Activated CD8-positive, alpha-beta memory T cell treated with anti-CD3 and anti-CD28 coated beads for 24 hours (primary cell): ENCODE measurements at regions not wholly inside any gene's neighbourhood (a gene's known extent, or its start where the extent isn't known, plus 50 kb on each side); places are given as distances from the start of the nearest gene placed in this dataset.

Experiments used
- DNase-seq: peaks from one replicate; pipeline ENCODE4 v3.0.0-alpha.2; 2020

DNA sequence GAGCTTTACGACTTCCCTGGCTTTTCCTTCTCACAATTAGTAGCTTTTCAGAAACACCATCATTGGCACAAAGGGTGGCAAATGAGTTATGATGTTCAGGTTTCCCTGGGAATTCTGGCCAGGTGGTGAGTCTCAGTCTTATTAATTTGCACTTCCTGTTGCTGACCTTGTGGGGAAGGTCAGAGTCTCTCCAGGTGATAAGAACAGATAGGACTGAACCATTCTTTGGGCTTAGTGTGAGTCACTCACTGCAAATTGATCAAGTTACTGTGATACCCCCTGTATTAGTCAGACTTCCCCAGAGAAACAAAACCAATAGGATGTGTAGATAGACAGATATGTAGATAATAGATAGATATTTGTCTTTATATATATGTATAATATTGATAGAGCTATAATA, 53.8 kb upstream of the RANBP3L start:
- DNase-seq, result no peak

DNA sequence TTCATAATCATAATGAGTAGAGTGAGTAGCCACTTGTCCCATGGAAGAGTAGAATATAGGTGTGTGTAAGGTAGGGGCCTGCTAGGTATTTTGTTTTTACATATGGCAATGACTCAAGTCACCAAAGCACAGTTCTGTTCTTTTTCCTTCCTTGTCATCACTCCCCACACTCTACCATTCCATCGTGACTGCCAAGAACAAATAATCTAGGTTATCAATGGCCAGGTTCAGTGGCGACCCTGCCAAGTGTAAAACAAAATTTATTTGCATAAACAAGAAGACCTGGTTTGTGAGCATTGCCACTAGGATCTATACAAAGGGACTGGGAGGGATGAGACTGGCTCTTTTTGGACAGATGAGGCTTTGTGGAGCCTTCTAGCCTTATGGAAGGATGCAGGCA, 55.2 kb upstream of the RANBP3L start:
- DNase-seq, result no peak

- no peak for DNase-seq
Measured at GRCh38 chr5:36357391-36357975, 55.8 kb upstream of the RANBP3L start.

DNA sequence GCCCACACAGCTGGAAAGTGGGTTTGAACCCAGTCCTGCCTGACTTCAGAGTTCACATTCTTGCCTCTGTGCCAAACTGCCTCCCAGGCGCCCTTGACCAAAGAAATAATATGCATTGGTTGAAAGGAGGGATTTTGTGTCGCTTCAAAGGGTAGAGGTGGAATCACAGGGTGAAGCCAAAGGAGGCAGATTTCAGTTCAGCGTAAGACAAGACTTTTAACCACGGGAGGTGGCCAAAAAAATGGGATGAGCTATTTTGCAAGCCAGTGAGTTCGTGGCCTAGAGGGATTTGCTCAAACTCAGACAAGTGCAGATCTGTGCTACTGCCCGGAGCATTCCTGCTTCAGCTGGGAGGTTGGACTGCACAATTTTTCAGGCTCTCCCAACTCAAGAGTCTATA, 57.6 kb upstream of the RANBP3L start:
- DNase-seq, result no peak

DNA sequence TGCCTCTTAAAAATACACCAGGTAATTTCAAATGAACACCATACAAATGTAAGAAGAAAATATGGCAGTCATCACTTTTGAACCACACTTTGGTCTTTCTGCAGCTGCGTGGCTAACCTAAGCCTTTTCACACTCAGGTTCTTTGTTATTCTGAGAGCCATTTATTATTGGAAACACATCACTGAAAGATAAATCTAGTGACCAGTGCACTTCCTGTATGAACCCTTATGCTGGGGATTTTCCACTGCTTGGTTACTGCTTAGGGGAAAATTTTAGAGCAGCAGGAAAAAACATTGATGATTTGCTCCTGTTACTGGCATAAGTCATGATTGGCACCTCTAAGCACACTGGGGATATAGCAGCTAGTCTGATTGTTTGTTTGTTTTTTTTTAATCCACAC, 58.6 kb upstream of the RANBP3L start:
- no peak for DNase-seq

DNA sequence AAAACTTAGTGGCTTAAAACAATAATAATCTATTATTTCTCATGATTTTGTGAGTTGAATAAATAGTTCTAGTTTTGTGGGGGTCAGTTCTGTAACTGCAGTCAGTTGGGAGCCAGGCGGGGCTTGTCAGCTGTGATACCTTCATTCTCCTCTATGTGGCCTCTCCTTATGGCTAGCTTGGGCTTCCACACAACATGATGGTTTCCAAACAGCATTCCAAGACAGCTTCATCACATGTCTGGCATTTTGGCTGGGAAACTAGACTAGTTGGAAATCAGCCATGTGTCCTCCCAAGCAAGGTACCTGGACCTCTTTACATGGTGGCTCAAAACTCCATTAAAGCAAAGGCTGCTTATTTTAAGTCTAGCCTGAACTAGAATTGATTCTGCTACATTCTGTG, 61.4 kb upstream of the RANBP3L start:
- DNase-seq, result no peak

- DNase-seq, result no peak
Measured at GRCh38 chr5:36363744-36364143, 62.0 kb upstream of the RANBP3L start.

DNA sequence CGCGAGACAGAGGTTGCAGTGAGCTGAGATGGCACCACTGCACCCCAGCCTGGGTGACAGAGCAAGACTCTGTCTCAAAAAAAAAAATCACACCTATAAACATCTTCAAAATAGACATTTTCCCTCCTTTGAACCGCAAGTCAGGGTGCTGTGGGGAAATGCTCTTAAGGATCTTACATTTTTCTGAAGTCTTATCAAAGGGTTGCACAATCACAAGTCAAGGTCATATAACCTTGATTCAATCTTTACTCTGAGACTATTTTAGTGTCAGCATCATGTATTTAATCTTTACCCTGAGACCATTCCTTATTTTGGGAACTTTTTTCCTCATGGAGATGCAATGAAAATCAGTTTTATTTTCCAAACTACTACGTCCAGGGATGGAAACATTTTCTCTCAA, 62.8 kb upstream of the RANBP3L start:
- no peak for DNase-seq

- DNase-seq, result no peak
Measured at GRCh38 chr5:36365896-36366295, 64.2 kb upstream of the RANBP3L start.

DNA sequence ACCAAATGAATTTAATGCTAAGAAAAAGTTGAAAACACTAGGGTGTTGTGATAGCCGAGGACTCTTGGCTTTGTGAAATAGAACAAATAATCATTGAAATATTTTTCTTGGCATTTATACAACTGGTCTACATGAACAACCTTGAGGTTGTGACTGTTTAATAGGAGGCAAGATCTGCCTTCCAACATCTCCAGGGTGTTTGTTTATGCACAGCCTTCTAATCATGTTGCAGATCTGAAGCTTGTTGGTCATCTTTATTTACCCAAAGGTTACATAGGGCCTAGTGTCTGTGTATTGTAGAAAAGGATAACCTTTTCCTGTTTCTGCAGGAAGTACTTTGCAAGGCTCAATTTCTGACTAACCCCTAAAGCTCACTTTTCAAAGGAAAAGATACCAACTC, 65.2 kb upstream of the RANBP3L start:
- DNase-seq, result no peak

- DNase-seq, result no peak
Measured at GRCh38 chr5:36367524-36367923, 65.8 kb upstream of the RANBP3L start.

DNA sequence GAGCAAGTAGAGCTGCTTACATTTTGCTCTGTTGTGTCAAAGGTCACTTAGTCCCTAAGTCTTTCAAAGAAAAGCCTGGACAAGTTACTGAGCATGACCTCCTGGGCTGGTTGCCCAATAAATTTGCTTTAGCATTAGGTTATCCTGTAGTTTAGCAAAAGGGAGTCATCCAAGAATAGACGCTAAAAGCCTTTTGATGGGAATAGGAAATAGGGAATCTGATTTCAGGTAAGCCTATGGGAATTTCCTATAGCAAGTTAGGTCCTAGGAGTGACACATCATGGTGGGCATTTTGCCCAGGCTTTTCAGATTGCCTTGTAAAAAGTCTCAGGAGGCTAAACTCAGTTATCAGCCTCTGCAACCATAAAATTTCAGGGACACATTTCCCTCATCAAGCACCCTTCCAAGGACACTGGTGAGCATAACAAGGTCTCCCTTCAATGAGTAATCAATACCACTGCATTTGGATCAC, 67.6 kb upstream of the RANBP3L start:
- no peak for DNase-seq

DNA sequence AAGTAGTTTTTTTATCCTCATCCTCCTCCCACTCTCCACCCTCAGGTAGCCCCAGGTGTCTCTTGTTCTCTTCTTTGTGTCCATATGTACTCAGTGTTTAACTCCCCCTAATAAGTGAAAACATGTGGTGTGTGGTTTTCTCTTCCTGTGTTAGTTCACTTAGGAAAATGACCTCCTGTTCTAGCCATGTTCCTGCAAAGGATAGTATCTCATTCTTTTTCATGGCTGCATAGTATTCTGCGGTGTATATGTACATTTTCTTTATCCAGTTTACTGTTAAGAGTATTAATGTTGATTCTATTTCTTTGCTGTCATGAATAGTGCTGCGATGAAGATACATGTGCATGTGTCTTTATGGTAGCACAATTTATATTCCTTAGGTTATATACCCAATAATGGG, 68.4 kb upstream of the RANBP3L start:
- no peak for DNase-seq

DNA sequence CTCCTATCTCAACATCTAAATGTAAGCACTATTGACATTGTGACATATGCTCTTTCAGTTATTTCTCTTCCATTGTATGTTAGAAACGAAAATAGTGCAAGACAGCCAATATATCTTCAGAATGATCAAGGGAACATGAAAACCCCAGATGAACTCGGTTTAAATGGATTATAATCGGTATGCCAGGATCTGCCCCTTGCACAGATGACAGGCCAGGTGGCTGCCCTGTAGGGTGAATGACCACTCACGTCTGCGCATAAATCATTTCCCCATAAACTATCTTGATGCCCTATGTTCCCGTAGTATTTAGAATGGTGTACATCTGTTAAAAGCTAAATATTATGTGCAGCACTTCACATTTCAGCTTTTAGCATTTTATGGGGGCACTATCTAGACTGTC, 69.7 kb upstream of the RANBP3L start:
- no peak for DNase-seq

DNA sequence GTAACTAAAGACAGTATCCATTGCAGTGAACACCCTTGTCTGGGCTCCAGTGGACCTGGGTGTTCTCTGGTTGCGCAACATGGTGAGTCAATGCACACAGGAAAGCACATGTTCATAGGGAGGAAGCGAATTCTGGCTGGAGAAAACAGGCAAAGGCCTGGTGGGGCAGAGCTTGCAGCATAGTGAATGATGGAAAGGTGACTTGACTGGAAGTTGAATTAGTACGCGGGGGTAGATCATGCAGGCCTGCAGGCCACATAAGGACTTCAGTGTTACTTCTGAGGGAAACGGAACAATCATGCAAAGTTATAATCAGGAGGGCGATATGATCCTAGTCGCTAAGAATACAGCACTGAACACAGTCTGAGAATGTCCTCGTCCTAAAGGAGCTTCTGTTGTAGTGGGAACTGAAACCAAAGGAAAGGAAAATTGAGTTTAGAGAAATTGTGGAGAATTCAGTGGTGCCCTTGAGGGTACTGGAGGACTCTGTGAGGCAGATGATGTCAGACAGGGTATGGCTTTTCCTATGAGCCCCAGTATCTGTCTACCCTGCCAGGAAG, 71.9 kb upstream of the RANBP3L start:
- no peak for DNase-seq

DNA sequence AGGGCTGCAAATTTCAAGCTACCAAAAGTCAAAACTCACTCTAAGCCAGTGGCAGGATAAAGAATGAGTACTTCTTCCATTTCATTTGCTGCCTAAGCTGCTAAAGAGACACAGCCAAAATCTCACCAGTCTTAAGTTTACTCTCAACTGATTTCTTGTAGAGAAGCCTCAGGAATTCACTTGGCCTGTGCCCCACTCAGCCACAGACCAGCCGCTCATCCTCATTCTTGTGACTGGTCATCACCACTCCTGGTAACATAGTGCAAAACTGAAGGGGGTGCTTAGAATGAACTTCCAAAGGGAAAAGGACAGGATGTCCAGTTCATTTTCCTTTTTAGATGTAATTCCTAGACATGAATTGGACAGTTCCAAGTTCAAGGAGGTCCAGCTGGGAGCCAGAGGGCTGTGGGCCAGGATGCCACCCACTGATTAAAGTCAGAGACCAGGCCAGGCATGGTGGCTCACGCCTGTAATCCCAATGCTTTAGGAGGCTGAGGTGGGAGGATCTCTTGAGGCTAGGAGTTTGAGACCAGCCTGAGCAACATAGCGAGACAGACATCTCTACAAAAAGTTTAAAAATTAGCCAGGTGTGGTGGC, 72.7 kb upstream of the RANBP3L start:
- no peak for DNase-seq

GRCh38 chr5:36377192-36377591, 75.5 kb upstream of the RANBP3L start:
- DNase-seq, result no peak

- DNase-seq, result no peak
Measured at GRCh38 chr5:36378551-36378950, 76.8 kb upstream of the RANBP3L start.

GRCh38 chr5:36382890-36383289, 81.2 kb upstream of the RANBP3L start:
- no peak for DNase-seq

- no peak for DNase-seq
Measured at GRCh38 chr5:36383942-36384341, 82.2 kb upstream of the RANBP3L start.

- DNase-seq, result no peak
Measured at GRCh38 chr5:36384845-36385244, 83.1 kb upstream of the RANBP3L start.

DNA sequence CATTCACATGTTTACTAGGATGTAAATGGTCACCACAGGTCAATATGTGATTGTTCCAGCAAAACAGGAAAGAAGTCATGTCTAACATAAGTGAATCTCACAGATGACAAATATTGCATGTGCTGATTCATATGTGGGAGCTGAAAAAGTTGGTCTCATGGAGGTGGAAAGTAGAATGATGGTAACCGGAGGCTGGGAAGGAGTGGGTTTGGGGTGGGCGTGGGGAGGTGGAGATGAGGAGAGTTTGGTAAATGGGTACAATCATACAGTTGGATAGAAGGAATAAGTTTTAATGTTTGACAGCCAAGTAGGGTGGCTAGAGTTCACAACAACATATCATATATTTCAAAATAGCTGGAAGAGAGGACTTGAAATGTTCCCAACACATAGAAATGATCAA, 83.8 kb upstream of the RANBP3L start:
- no peak for DNase-seq

- no peak for DNase-seq
Measured at GRCh38 chr5:36388288-36388687, 86.6 kb upstream of the RANBP3L start.

DNA sequence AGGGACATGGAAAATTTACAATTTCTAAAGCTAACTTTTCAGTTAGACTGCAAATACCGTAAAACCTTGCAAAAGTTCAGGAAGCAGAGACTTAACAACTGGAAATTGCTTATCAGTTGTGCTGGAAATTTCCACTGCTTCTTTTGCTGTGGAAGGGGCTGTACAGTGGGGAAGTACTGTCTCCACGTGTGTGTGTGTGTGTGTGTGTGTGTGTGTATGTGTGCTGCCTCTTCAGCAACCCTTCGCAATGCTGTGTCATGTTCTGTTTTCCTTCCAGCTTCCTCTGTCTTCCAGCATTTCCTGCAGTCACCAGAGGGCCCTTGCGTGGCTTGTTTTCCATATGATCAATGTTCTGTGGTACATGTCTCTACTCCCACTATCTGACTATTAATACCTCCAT, 87.5 kb upstream of the RANBP3L start:
- DNase-seq, result no peak

DNA sequence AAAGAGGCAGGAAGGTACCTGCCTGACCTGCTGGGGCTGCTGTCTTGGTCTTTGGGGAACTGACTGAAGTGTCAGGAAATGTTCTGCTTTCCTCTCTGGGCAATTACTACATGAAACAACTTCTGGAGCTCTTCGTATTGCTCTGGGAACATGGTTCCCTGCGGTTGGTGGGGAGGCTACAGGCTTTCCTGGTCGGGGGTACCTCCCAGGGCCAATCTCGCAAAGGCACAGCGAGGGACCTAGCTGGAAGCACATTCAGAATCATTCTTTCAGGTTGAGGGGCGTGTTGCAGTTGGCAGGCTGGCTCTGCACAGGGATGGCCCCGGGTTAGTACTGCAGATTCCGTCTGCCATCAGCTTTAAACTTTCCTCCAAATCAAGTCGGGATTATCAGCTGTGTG, 88.9 kb upstream of the RANBP3L start:
- DNase-seq, result no peak
